Neural cell (in vitro differentiated cells): ENCODE measurements at regions not wholly inside any gene's neighbourhood (a gene's known extent, or its start where the extent isn't known, plus 50 kb on each side); places are given as distances from the start of the nearest gene placed in this dataset.

Source experiments
- CTCF ChIP-seq: fragments of 450-650 bp; IDR thresholded peaks from 2 replicates; pipeline ENCODE4 v1.5.1; 2014; ENCODE audit warnings: antibody characterized with exemption, mild to moderate bottlenecking, moderate library complexity; ENCODE audit not compliant: poor library complexity, severe bottlenecking
- EZH2 ChIP-seq: fragments of 200-600, 300-800 bp; shearing (Covaris generic), sonication (generic); IDR thresholded peaks from 2 replicates; pipeline ENCODE4 v1.6.1; 2014; ENCODE audit warnings: antibody characterized with exemption, low read length, borderline replicate concordance, mild to moderate bottlenecking; ENCODE audit not compliant: insufficient read depth, poor library complexity, severe bottlenecking
- MXI1 ChIP-seq: fragments of 450-650 bp; conservative IDR thresholded peaks from 2 replicates; pipeline ENCODE4 v1.6.1; 2014; ENCODE audit warnings: antibody characterized with exemption, mild to moderate bottlenecking; ENCODE audit not compliant: poor library complexity, severe bottlenecking
- REST ChIP-seq: IDR thresholded peaks from 2 replicates; pipeline ENCODE4 v1.6.1; 2012; ENCODE audit warnings: borderline replicate concordance

DNA sequence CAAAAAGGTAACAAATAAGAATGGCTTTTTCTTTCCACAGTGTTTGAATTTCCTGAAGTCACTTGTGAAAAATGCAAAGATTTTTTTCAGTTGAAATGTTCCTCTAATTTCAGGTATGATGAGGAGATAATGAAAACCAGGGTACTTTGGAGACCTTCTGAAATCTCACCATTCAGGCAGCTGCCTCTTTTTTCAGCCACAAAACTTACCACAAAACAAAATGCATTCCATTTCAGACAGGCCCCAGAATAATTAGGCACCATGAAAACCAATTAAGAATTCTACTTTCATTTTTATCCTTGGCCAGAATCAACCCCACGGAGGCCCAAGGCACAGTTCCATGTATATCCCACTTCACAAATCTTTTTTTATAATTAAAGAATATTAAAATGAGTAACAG is 880.3 kb upstream of the ACVR2A start:
- TF ChIP-seq CTCF (no peak), MXI1 (no peak), REST (no peak), EZH2 (no peak)
